PC-9 (cell line): ENCODE measurements at regions not wholly inside any gene's neighbourhood (a gene's known extent, or its start where the extent isn't known, plus 50 kb on each side); places are given as distances from the start of the nearest gene placed in this dataset.
"Not testable (repeated sequence)": the region's sequence is repeated elsewhere in the genome, so short reads cannot be mapped to it uniquely, and the experiment has no call there.

Experiments
- BruUV-seq: library from RNA; stranded (reverse); fragments of 400-500 nt; replicated peaks from 2 replicates; lab custom pipeline; 2021; lab: Mats Ljungman, UMichigan
- CTCF ChIA-PET: fragments of 300-600 bp; sonication (Branson Sonifier 250); formaldehyde crosslinking; loops from one replicate; lab custom pipeline; 2022; ENCODE audit warnings: antibody characterized with exemption; lab: Charles Lee
- POLR2A ChIA-PET: fragments of 300-600 bp; sonication (Branson Sonifier 250); formaldehyde crosslinking; loops from one replicate; lab custom pipeline; 2022; ENCODE audit warnings: antibody characterized with exemption; ENCODE audit not compliant: unreplicated experiment; lab: Charles Lee
- DNase-seq, 2 experiments: peaks; one replicate each; pipeline versions ENCODE4 v3.0.0 to v3.0.0-alpha.2; 2015 to 2022; ENCODE audit warnings: mixed read lengths in 1 of 2
- H2AFZ ChIP-seq: fragments of 200-600 bp; sonication (generic); 2 replicates; pipeline ENCODE4 v1.8.1; 2017; ENCODE audit warnings: antibody characterized with exemption
- H3F3A ChIP-seq: fragments of 200-600 bp; sonication (generic); 2 replicates; pipeline ENCODE4 v1.8.1; 2017; ENCODE audit warnings: antibody characterized with exemption, mild to moderate bottlenecking, low read depth; ENCODE audit not compliant: insufficient read depth
- H3K27ac ChIP-seq: fragments of 200-600 bp; sonication (generic); 2 replicates; pipeline ENCODE4 v1.6.1; 2016; ENCODE audit warnings: mixed run types
- H3K27me3 ChIP-seq: fragments of 200-600 bp; sonication (generic); 2 replicates; pipeline ENCODE4 v1.6.1; 2016; ENCODE audit warnings: low read depth, mixed run types; ENCODE audit not compliant: insufficient read depth
- H3K36me3 ChIP-seq: fragments of 200-600 bp; sonication (generic); 2 replicates; pipeline ENCODE4 v1.6.1; 2016; ENCODE audit warnings: low read depth, mixed run types
- H3K4me1 ChIP-seq: fragments of 200-600 bp; sonication (generic); replicated peaks from 2 replicates; pipeline ENCODE4 v1.6.1; 2016; ENCODE audit warnings: mixed run types; ENCODE audit not compliant: insufficient read depth
- H3K4me2 ChIP-seq: fragments of 200-600 bp; sonication (generic); 2 replicates; pipeline ENCODE4 v1.6.1; 2017; ENCODE audit warnings: mixed run types
- H3K4me3 ChIP-seq: fragments of 200-600 bp; sonication (generic); 2 replicates; pipeline ENCODE4 v1.6.1; 2016; ENCODE audit warnings: mixed run types
- H3K79me2 ChIP-seq: fragments of 200-600 bp; sonication (generic); 2 replicates; pipeline ENCODE4 v1.6.1; 2017; ENCODE audit warnings: low read depth, mixed run types
- H3K9me2 ChIP-seq: fragments of 200-600 bp; sonication (generic); 2 replicates; pipeline ENCODE4 v1.8.1; 2017; ENCODE audit warnings: mild to moderate bottlenecking; ENCODE audit not compliant: insufficient read depth
- H3K9me3 ChIP-seq: fragments of 200-600 bp; sonication (generic); 2 replicates; pipeline ENCODE4 v1.8.1; 2016; ENCODE audit warnings: low read depth; ENCODE audit not compliant: insufficient read depth
- H4K20me1 ChIP-seq: fragments of 200-600 bp; sonication (generic); 2 replicates; pipeline ENCODE4 v1.8.1; 2017; ENCODE audit not compliant: insufficient read depth
- CTCF ChIP-seq: fragments of 200-600 bp; sonication (generic); conservative IDR thresholded peaks from 2 replicates; pipeline ENCODE4 v1.6.1; 2017; ENCODE audit warnings: mixed run types, antibody characterized with exemption, mild to moderate bottlenecking, moderate library complexity
- EZH2 ChIP-seq: fragments of 200-600 bp; sonication (generic); IDR thresholded peaks from 2 replicates; pipeline ENCODE4 v1.8.0; 2017; ENCODE audit warnings: antibody characterized with exemption, low read depth
- intact Hi-C: fragments of 100-400 bp; cut with micrococcal nuclease; formaldehyde crosslinking; loops from one replicate; pipeline ENCODE4 v1.10.0; 2022; ENCODE audit not compliant: unreplicated experiment

- no TSS peak for BruUV-seq
- Histone ChIP-seq H3K9me2 (no peaks in the 10 kb centered on the region), H3K4me1 (no peaks in the 10 kb centered on the region; the same call in 1 of the 2 replicates), H3K4me3 (no peak overlapping the region), H3K9me3 (no peaks in the 10 kb centered on the region), H4K20me1 (no peaks in the 10 kb centered on the region), H3K27me3 (no peaks in the 10 kb centered on the region), H3K4me2 (no peak overlapping the region), H3K36me3 (no peaks in the 10 kb centered on the region), H3F3A (no peaks in the 10 kb centered on the region), H3K27ac (no peak overlapping the region), H2AFZ (no peak overlapping the region), H3K79me2 (no peaks in the 10 kb centered on the region)
- intact Hi-C loops: no loop called here
- DNase-seq: no peak
- POLR2A ChIA-PET: no interaction called here
- TF ChIP-seq EZH2: no peak
- no peak for TF ChIP-seq CTCF
- CTCF ChIA-PET: no interaction called here
Observed at GRCh38 chr10:30197186-30197585, 137.8 kb upstream of the JCAD start.

- DNase-seq, H3K27ac ChIP-seq, H3K27me3 ChIP-seq, H3K79me2 ChIP-seq, H3F3A ChIP-seq, H3K4me2 ChIP-seq, CTCF ChIA-PET, intact Hi-C loops, H2AFZ ChIP-seq, H3K9me2 ChIP-seq, POLR2A ChIA-PET, H3K9me3 ChIP-seq, H3K36me3 ChIP-seq, H4K20me1 ChIP-seq, H3K4me3 ChIP-seq, H3K4me1 ChIP-seq, BruUV-seq: not testable (repeated sequence)
Observed at GRCh38 chr10:30196559-30196958, 137.2 kb upstream of the JCAD start.

- no peaks in the 10 kb centered on the region for H3K27me3 ChIP-seq
- H3K79me2 ChIP-seq: no peaks in the 10 kb centered on the region
- no peaks in the 10 kb centered on the region for H3K4me1 ChIP-seq
- no peaks in the 10 kb centered on the region for H4K20me1 ChIP-seq
- no peak overlapping the region for H3K4me3 ChIP-seq
- BruUV-seq: no TSS peak
- H3K9me2 ChIP-seq: no peaks in the 10 kb centered on the region
- H3K9me3 ChIP-seq: no peaks in the 10 kb centered on the region
- CTCF ChIA-PET: no interaction called here
- no peaks in the 10 kb centered on the region for H3K36me3 ChIP-seq
- H2AFZ ChIP-seq: no peak overlapping the region
- H3K27ac ChIP-seq: no peak overlapping the region
- DNase-seq: no peak
- H3F3A ChIP-seq: no peaks in the 10 kb centered on the region
- POLR2A ChIA-PET: no interaction called here
- no peak overlapping the region for H3K4me2 ChIP-seq
- TF ChIP-seq CTCF (no peak), EZH2 (no peak)
- intact Hi-C loops: no loop called here
Observed at GRCh38 chr10:30192846-30193608, 133.6 kb upstream of the JCAD start.
